Central memory CD8-positive, alpha-beta T cell (primary cell): ENCODE measurements at regions not wholly inside any gene's neighbourhood (a gene's known extent, or its start where the extent isn't known, plus 50 kb on each side); places are given as distances from the start of the nearest gene placed in this dataset.
A peak's percentile ranks its signal among the peaks of the same experiment; 100 is the strongest.
"Not testable (repeated sequence)": the region's sequence is repeated elsewhere in the genome, so short reads cannot be mapped to it uniquely, and the experiment has no call there.

Experiments used
- ATAC-seq: fragments of 150-1000 bp; cut with Tn5 transposase; replicated peaks from 2 replicates; pipeline ENCODE4 v1.10.0; 2022; ENCODE audit warnings: mild to moderate bottlenecking, moderate FRiP score, moderate number of reproducible peaks; ENCODE audit not compliant: poor library complexity, severe bottlenecking; ENCODE audit errors: extremely low read depth
- DNase-seq, 2 donors: peaks; one replicate each; pipeline ENCODE4 v3.0.0; 2021; ENCODE audit warnings: low spot score in 2 of 2
- H3K27ac Mint-ChIP-seq: one replicate; pipeline ENCODE4 v1.8.0; 2022; ENCODE audit warnings: low read depth, mild to moderate bottlenecking, moderate library complexity, mixed read lengths
- H3K27me3 Mint-ChIP-seq: one replicate; pipeline ENCODE4 v1.8.0; 2022; ENCODE audit warnings: mixed read lengths
- H3K36me3 Mint-ChIP-seq: one replicate; pipeline ENCODE4 v1.8.0; 2022; ENCODE audit warnings: mild to moderate bottlenecking, moderate library complexity, mixed read lengths; ENCODE audit not compliant: insufficient read depth
- H3K4me1 Mint-ChIP-seq: one replicate; pipeline ENCODE4 v1.8.0; 2022; ENCODE audit warnings: mixed read lengths
- H3K4me3 Mint-ChIP-seq: one replicate; pipeline ENCODE4 v1.8.0; 2022; ENCODE audit warnings: mild to moderate bottlenecking, moderate library complexity, mixed read lengths
- H3K9me3 Mint-ChIP-seq: one replicate; pipeline ENCODE4 v1.8.0; 2022; ENCODE audit warnings: mixed read lengths

GRCh38 chr5:100676817-100677631 is 141.8 kb downstream of the FAM174A start:
- Mint-ChIP-seq H3K9me3 (peaks cover 7% of the 10 kb centered on the region), H3K36me3 (no peaks in the 10 kb centered on the region), H3K4me1 (peaks cover 7% of the 10 kb centered on the region), H3K27me3 (no peaks in the 10 kb centered on the region), H3K27ac (no peak overlapping the region), H3K4me3 (no peak overlapping the region)
- DNase-seq (no peak), ATAC-seq (no peak)

- no peak for DNase-seq
- no peaks in the 10 kb centered on the region for H3K4me1 Mint-ChIP-seq
- peaks cover 20% of the 10 kb centered on the region for H3K9me3 Mint-ChIP-seq
Observed at GRCh38 chr5:100682625-100683024, 147.5 kb downstream of the FAM174A start.

GRCh38 chr5:100683881-100684280 is 148.7 kb downstream of the FAM174A start:
- H3K4me3 Mint-ChIP-seq = no peak overlapping the region
- no peak overlapping the region for H3K27ac Mint-ChIP-seq
- peaks cover 2% of the 10 kb centered on the region for H3K36me3 Mint-ChIP-seq
- peaks cover 20% of the 10 kb centered on the region for H3K9me3 Mint-ChIP-seq
- ATAC-seq = no peak
- H3K27me3 Mint-ChIP-seq = no peaks in the 10 kb centered on the region
- no peak for DNase-seq
- H3K4me1 Mint-ChIP-seq = no peaks in the 10 kb centered on the region

More at GRCh38 chr5:100682625-100683024, 147.5 kb downstream of the FAM174A start:
- H3K4me3 Mint-ChIP-seq = no peak overlapping the region
- ATAC-seq = no peak
- H3K36me3 Mint-ChIP-seq = peaks cover 2% of the 10 kb centered on the region
- H3K27ac Mint-ChIP-seq = no peak overlapping the region
- no peaks in the 10 kb centered on the region for H3K27me3 Mint-ChIP-seq

- not testable (repeated sequence) for ATAC-seq, H3K4me1 Mint-ChIP-seq, DNase-seq, H3K27me3 Mint-ChIP-seq, H3K27ac Mint-ChIP-seq, H3K4me3 Mint-ChIP-seq, H3K36me3 Mint-ChIP-seq
- H3K9me3 Mint-ChIP-seq = peaks cover 13% of the 10 kb centered on the region
Observed at GRCh38 chr5:100685122-100685521, 149.9 kb downstream of the FAM174A start.

- not testable (repeated sequence) for ATAC-seq, H3K4me1 Mint-ChIP-seq, DNase-seq, H3K36me3 Mint-ChIP-seq, H3K4me3 Mint-ChIP-seq, H3K27ac Mint-ChIP-seq, H3K9me3 Mint-ChIP-seq, H3K27me3 Mint-ChIP-seq
Observed at GRCh38 chr5:100688834-100689233, 153.7 kb downstream of the FAM174A start.

- no peak overlapping the region for H3K27ac Mint-ChIP-seq
- no peaks in the 10 kb centered on the region for H3K27me3 Mint-ChIP-seq
- H3K9me3 Mint-ChIP-seq = no peaks in the 10 kb centered on the region
- H3K4me3 Mint-ChIP-seq = no peak overlapping the region
- H3K4me1 Mint-ChIP-seq = peaks cover 7% of the 10 kb centered on the region
- peaks cover 2% of the 10 kb centered on the region for H3K36me3 Mint-ChIP-seq
- DNase-seq (no peak), ATAC-seq (no peak)
Observed at GRCh38 chr5:100690036-100690560, 154.9 kb downstream of the FAM174A start.

- DNase-seq (no peak), ATAC-seq (no peak)
- no peak overlapping the region for H3K27ac Mint-ChIP-seq
Observed at GRCh38 chr5:100691085-100691484, 155.9 kb downstream of the FAM174A start.

GRCh38 chr5:100691548-100691947 is 156.4 kb downstream of the FAM174A start:
- no peak for ATAC-seq
- Mint-ChIP-seq H3K36me3 (peaks cover 2% of the 10 kb centered on the region), H3K9me3 (no peaks in the 10 kb centered on the region), H3K27ac (no peak overlapping the region), H3K27me3 (no peaks in the 10 kb centered on the region), H3K4me3 (no peak overlapping the region), H3K4me1 (peaks cover 7% of the 10 kb centered on the region)
- DNase-seq = no peak

More at GRCh38 chr5:100691085-100691484, 155.9 kb downstream of the FAM174A start:
- Mint-ChIP-seq H3K4me1 (peaks cover 7% of the 10 kb centered on the region), H3K36me3 (peaks cover 2% of the 10 kb centered on the region), H3K9me3 (no peaks in the 10 kb centered on the region), H3K4me3 (no peak overlapping the region), H3K27me3 (no peaks in the 10 kb centered on the region)

- Mint-ChIP-seq H3K27ac (no peak overlapping the region), H3K36me3 (peaks cover 2% of the 10 kb centered on the region), H3K4me1 (peaks cover 7% of the 10 kb centered on the region), H3K9me3 (no peaks in the 10 kb centered on the region), H3K27me3 (no peaks in the 10 kb centered on the region), H3K4me3 (no peak overlapping the region)
- ATAC-seq = no peak
- no peak for DNase-seq
Observed at GRCh38 chr5:100693481-100693880, 158.3 kb downstream of the FAM174A start.

- Mint-ChIP-seq H3K4me1 (peaks cover 7% of the 10 kb centered on the region), H3K4me3 (no peak overlapping the region), H3K27ac (no peak overlapping the region), H3K36me3 (peaks cover 2% of the 10 kb centered on the region), H3K27me3 (no peaks in the 10 kb centered on the region), H3K9me3 (no peaks in the 10 kb centered on the region)
- no peak for DNase-seq
- no peak for ATAC-seq
Observed at GRCh38 chr5:100694100-100694499, 158.9 kb downstream of the FAM174A start.

GRCh38 chr5:100697970-100698369 is 162.8 kb downstream of the FAM174A start:
- ATAC-seq (no peak), DNase-seq (no peak)
- H3K9me3 Mint-ChIP-seq = no peaks in the 10 kb centered on the region
- no peak overlapping the region for H3K27ac Mint-ChIP-seq
- H3K36me3 Mint-ChIP-seq = peaks cover 4% of the 10 kb centered on the region
- H3K4me1 Mint-ChIP-seq = peaks cover 7% of the 10 kb centered on the region
- no peaks in the 10 kb centered on the region for H3K27me3 Mint-ChIP-seq
- no peak overlapping the region for H3K4me3 Mint-ChIP-seq

- Mint-ChIP-seq H3K27me3 (no peaks in the 10 kb centered on the region), H3K27ac (no peak overlapping the region), H3K9me3 (no peaks in the 10 kb centered on the region), H3K4me3 (no peak overlapping the region), H3K36me3 (peaks cover 2% of the 10 kb centered on the region), H3K4me1 (no peaks in the 10 kb centered on the region)
- ATAC-seq (peak; percentile 36), DNase-seq (no peak)
Observed at GRCh38 chr5:100706776-100707175, 171.6 kb downstream of the FAM174A start.

- no peak for ATAC-seq
- Mint-ChIP-seq H3K4me3 (no peak overlapping the region), H3K9me3 (no peaks in the 10 kb centered on the region), H3K27ac (no peak overlapping the region), H3K4me1 (no peaks in the 10 kb centered on the region), H3K36me3 (no peaks in the 10 kb centered on the region), H3K27me3 (no peaks in the 10 kb centered on the region)
- no peak for DNase-seq
Observed at GRCh38 chr5:100708645-100709171, 173.5 kb downstream of the FAM174A start.
